Spleen (tissue), 7 donors: ENCODE measurements at regions not wholly inside any gene's neighbourhood (a gene's known extent, or its start where the extent isn't known, plus 50 kb on each side); places are given as distances from the start of the nearest gene placed in this dataset.

ENCODE experiments used
- POLR2A ChIP-seq, 3 donors: fragments of 450-650 bp; IDR thresholded peaks; one replicate each; pipeline ENCODE4 v1.5.1; 2017; ENCODE audit warnings: antibody characterized with exemption in 3 of 3, mild to moderate bottlenecking in 1 of 3
- POLR2AphosphoS5 ChIP-seq, 3 donors: sonication (generic); formaldehyde crosslinking; IDR thresholded peaks; one replicate each; pipeline ENCODE4 v1.5.1; 2017; ENCODE audit warnings: antibody characterized with exemption in 3 of 3
- TF ChIP-seq, protein P1 (sequence below), 11 experiments: fragments of 200-600 bp in 7 of 11; fragments of 450-650 bp in 4 of 11; sonication (generic) in 4 of 11; IDR thresholded peaks in 8 of 11; conservative IDR thresholded peaks in 3 of 11; 1 replicate in 7 of 11; 2 replicates in 4 of 11; pipeline versions ENCODE4 v1.4.0 to v1.8.0; 2016 to 2021; ENCODE audit warnings: antibody characterized with exemption in 11 of 11, inconsistent platforms in 4 of 11, mild to moderate bottlenecking in 1 of 11
- donor health status: DM: no; HTN: no; CAD: no; lungs with moderate emphysema.
- donor health status: DM: no; HTN: no; CAD: no.
- donor health status: DM: no; HTN: no; CAD: no.

DNA sequence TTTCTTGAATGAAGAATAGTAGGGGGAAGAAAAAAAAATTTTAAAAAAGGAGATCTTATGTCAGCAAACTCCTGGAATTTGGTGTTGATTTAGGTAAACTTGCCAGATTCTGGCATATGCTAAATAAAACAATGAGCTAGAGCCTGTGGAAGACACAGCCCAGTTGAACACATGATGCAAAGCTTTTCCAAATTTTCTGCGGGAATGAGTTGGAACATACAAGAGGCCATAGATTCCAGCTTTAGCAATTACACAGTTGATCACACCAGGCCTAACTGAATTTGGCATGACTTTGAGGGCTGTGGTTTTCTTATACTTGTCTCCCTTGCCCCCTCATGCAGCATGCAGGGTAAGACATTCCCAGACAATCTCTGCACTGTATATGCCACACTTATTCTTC, 297.0 kb downstream of the SH3GL2 start:
- TF ChIP-seq POLR2A (IDR thresholded peaks at IDR 0.05), result no peak
- TF ChIP-seq, protein P1, sequence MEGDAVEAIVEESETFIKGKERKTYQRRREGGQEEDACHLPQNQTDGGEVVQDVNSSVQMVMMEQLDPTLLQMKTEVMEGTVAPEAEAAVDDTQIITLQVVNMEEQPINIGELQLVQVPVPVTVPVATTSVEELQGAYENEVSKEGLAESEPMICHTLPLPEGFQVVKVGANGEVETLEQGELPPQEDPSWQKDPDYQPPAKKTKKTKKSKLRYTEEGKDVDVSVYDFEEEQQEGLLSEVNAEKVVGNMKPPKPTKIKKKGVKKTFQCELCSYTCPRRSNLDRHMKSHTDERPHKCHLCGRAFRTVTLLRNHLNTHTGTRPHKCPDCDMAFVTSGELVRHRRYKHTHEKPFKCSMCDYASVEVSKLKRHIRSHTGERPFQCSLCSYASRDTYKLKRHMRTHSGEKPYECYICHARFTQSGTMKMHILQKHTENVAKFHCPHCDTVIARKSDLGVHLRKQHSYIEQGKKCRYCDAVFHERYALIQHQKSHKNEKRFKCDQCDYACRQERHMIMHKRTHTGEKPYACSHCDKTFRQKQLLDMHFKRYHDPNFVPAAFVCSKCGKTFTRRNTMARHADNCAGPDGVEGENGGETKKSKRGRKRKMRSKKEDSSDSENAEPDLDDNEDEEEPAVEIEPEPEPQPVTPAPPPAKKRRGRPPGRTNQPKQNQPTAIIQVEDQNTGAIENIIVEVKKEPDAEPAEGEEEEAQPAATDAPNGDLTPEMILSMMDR (IDR thresholded peaks at IDR 0.05 in 8 of 11, conservative IDR thresholded peaks at IDR 0.05 in 3 of 11), result no peak
- TF ChIP-seq POLR2AphosphoS5 (IDR thresholded peaks at IDR 0.05), result no peak
